GM19043 (cell line): ENCODE measurements at regions not wholly inside any gene's neighbourhood (a gene's known extent, or its start where the extent isn't known, plus 50 kb on each side); places are given as distances from the start of the nearest gene placed in this dataset.
"Not testable (repeated sequence)": the region's sequence is repeated elsewhere in the genome, so short reads cannot be mapped to it uniquely, and the experiment has no call there.

ENCODE experiments used
- ATAC-seq: cut with Tn5 transposase; IDR thresholded peaks from one replicate; pipeline ENCODE4 v1.9.1; 2021; ENCODE audit warnings: low read depth; ENCODE audit not compliant: unreplicated experiment

GRCh38 chr11:37320921-37321320, 722.9 kb upstream of the RAG2 start:
- no peak for ATAC-seq

DNA sequence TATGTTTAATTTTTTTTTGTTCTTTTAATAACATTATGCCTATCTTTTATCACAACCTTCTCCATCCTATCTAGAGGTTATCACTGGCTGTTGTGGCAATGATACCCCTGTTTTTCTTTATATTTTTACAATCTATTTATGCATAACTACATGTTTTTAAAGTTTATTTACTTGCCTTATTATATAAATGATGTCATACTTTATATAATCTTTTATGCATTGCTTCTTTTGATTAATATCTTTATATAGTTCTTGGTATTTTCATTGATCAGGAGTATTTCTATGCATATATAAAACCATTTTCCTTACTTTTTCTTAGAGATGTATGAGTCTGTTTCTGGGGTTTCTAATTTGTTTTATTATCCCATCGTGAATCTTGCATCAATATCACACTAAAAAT, 719.8 kb upstream of the RAG2 start:
- no peak for ATAC-seq

DNA sequence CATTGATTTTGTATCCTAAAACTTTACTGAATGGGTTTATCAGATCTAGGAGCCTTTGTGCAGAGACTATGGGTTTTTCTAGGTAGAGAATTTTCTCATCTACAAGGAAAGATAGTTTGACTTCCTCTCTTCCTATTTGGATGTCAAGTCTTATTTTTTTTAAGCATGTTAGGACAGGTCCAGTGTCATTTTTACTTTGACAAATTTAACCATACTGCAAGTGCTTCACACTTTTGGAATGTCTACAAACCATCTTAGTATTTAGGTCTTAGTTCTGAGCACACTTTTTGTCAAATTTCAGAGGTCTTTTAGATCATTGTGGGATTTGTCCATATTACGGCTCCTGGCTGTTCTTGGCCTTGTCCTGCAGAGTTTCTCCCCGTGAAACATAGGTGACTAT, 715.2 kb upstream of the RAG2 start:
- ATAC-seq: no peak

- ATAC-seq: no peak
Measured at GRCh38 chr11:37306563-37306962, 708.5 kb upstream of the RAG2 start.

- not testable (repeated sequence) for ATAC-seq
Measured at GRCh38 chr11:37301405-37301804, 703.4 kb upstream of the RAG2 start.

- no peak for ATAC-seq
Measured at GRCh38 chr11:37298173-37298572, 700.1 kb upstream of the RAG2 start.

DNA sequence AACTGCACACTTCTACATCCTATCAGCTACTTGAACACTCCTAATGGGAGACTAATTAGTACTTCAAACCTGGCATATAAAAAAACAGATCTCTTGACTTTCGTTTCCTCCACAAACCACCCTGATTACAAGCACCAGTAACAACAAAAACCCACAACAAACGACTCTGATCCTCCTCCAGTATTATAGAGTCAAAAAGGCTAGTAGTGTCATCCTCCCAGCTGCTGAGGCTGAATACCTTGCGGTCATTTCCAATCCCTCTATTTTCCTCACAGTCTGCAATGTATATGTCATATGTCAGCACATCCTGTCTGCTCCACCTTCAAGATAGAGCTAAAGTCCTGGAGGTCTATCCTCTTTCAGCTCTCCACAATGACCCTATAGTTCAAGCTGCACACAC, 688.9 kb upstream of the RAG2 start:
- no peak for ATAC-seq

- ATAC-seq: no peak
Measured at GRCh38 chr11:37282367-37282766, 684.3 kb upstream of the RAG2 start.

GRCh38 chr11:37280200-37280599, 682.2 kb upstream of the RAG2 start:
- ATAC-seq: no peak

DNA sequence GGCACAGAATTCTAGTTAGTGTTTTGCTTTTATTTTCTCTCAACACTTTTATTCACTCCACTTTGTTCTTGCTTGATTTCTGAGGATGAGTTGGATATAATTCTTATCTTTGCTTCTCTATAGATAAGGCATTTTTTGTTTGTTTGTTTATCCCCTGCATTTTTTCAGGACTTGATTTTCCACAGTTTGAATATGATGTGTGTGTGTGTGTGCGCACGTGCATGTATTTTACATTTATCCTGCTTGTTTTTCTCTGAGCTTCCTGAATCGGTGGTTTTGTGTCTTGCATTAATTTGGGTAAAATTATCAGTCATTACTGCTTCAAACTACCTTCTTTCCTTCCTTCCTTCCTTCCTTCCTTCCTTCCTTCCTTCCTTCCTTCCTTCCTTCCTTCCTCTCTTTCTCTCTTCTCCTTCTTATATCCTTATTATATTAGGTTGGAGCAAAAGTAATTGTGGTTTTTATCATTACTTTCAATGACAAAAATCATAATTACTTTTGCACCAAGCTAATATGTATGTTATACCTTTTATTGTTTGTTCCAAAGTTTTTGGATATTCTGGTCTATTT, 679.9 kb upstream of the RAG2 start:
- ATAC-seq: no peak

- no peak for ATAC-seq
Measured at GRCh38 chr11:37264783-37265182, 666.7 kb upstream of the RAG2 start.

GRCh38 chr11:37264060-37264459, 666.0 kb upstream of the RAG2 start:
- no peak for ATAC-seq

GRCh38 chr11:37263467-37263866, 665.4 kb upstream of the RAG2 start:
- not testable (repeated sequence) for ATAC-seq

DNA sequence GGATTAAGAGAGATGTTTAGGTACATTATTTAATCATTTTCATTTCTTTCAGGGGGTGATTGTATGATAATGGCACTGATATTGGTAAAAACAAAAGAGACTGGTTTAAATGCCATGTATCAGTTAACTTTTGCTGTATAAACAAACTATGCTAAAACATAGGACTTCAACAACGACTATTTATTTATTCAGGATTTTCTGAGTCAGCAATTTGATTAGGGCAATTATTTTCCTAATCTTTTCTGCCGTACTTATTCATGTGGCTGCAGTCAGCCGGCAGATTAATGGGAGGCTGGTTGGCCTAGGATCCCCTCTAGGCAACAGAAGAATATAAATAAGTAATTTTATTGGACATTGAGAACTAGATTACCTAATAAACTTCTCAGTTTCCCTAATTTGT, 661.7 kb upstream of the RAG2 start:
- no peak for ATAC-seq

DNA sequence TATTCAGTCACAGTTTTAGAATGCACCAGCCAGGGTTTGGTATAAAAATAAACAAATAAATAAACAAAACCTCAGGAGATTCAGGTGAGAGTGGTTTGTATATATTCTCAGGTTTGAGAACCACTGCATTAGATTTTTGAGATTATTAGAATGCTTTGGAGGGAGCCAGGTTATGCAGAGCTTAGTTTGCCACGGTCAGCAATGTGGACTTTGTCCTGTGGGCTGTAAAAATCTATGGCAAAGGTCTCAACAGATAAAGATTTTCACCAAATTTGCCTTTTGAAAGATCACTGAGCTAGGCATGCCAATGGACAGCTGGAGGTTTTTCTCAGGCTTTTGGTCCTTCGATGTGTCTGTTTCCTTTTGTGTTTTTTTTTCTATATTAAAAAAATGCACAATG, 650.1 kb upstream of the RAG2 start:
- ATAC-seq: no peak

GRCh38 chr11:37246092-37246491, 648.1 kb upstream of the RAG2 start:
- not testable (repeated sequence) for ATAC-seq

DNA sequence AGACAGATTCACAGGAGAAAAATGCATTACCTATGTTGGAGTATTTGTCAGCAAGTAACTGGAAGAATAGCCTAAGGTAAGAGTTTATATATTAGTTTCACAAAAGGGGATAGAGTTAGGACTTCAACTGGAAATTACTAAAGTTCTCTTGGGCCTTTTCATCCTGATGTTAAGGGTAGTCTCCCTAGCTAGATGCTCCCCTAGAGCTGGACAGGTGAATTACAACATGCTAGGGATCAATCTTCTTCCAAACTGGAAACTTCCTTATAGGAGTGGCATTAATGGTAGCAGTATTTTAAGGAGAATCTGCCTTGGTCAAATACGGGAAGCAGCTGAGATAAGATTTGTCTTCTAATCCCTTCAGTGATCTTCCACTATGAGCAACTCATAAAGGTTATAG, 632.8 kb upstream of the RAG2 start:
- no peak for ATAC-seq

DNA sequence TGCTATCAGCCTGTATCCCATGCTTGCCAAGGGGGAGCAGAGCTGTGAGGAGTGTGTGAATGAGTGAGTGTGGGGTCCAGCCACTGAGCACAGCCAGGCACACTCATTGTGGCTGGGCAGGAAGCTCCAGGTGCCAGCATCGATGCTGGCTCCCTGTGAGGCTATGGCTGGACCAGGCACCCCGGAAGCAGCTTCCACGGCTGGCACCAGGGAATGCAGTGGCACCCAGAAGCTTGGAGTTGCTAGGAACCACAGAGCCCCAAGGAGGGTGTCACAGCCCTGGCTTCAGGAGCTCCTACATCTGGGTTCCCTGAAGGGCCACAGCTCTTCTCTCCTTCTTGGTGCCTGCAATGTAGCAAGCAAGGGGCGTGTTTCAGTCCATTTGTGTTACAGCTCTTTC, 625.9 kb upstream of the RAG2 start:
- no peak for ATAC-seq

GRCh38 chr11:37203006-37203405, 605.0 kb upstream of the RAG2 start:
- ATAC-seq: no peak

DNA sequence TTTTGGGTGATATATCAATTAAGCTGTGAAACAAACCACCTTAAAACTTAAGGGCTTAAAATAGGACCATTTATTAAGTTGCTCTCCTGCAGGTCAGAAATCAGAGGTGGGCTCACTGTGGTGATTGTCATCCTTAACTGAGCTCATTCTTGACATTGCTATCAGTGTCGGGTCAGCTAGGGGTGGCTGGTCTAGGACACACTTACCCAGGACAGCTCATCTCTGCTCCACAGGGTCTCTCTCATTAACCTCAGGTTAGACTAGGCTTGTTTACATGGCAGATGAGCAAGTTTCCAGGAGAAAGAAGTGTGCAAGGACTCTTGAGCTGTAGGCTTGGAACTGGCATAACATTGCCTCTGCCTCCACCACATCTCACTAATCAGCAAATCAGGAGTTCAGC, 601.0 kb upstream of the RAG2 start:
- no peak for ATAC-seq

DNA sequence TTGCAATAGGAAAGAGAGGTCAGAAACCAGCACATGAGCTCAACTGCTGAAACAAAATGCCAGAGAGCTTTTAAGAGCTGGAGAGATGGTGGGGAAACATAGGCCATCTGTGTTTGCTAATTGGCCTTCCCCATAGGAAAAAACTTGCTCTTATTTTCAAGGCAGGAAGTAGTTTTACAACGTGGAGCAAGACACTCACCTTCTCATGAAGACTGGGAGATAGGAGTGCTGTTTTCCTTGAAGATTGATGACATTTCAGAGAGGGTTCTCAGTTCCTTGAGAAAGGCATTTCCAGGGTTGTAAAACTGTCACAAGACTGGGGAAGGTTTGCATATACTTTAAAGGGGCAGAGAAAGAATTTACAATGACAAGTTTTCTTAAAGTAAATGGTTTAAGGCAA, 586.3 kb upstream of the RAG2 start:
- no peak for ATAC-seq

GRCh38 chr11:37182031-37182430, 584.0 kb upstream of the RAG2 start:
- ATAC-seq: no peak

- ATAC-seq: no peak
Measured at GRCh38 chr11:37177721-37178120, 579.7 kb upstream of the RAG2 start.
